HepG2 (cell line): ENCODE measurements at regions not wholly inside any gene's neighbourhood (a gene's known extent, or its start where the extent isn't known, plus 50 kb on each side); places are given as distances from the start of the nearest gene placed in this dataset.

Source experiments
- ATAC-seq: fragments of 200-7000 bp; cut with Tn5 transposase; 3 replicates; pipeline ENCODE4 v1.9.1; 2020; ENCODE audit warnings: mild to moderate bottlenecking, moderate library complexity
- BruUV-seq: library from RNA; stranded (reverse); fragments of 400-500 nt; replicated peaks from 2 replicates; lab custom pipeline; 2021; lab: Mats Ljungman, UMichigan
- CTCF ChIA-PET: fragments of 300-600 bp; formaldehyde crosslinking; extraction: SDS; loops from one replicate; lab custom pipeline; 2021; ENCODE audit warnings: low total read pairs, inconsistent platforms, low intra/inter-chr PET ratio; lab: Yijun Ruan, JAX
- POLR2A ChIA-PET: fragments of 350-600 bp; sonication (Branson Sonifier 250); formaldehyde crosslinking; loops from one replicate; lab custom pipeline; 2020; ENCODE audit warnings: antibody characterized with exemption, inconsistent platforms; lab: Yijun Ruan, JAX
- DNase-seq: peaks from one replicate; pipeline ENCODE4 v3.0.0-alpha.2; 2015; ENCODE audit warnings: low spot score
- FAIRE-seq: peaks from 3 replicates; lab custom pipeline; 2011; peaks lifted over from hg19 to GRCh38; lab: Jason Lieb, UNC
- H2AFZ ChIP-seq: one replicate; pipeline ENCODE4 v1.6.1; 2011; ENCODE audit warnings: low read length, inconsistent platforms
- H3K27ac ChIP-seq: fragments of 300-600 bp; 3 replicates; pipeline ENCODE4 v1.8.0; 2011; ENCODE audit warnings: mixed run types, mild to moderate bottlenecking, mixed read lengths, low read length, inconsistent platforms; ENCODE audit not compliant: insufficient read depth; ENCODE audit errors: extremely low read length
- H3K27me3 ChIP-seq, 2 experiments: fragments of 200-600 bp in 1 of 2; 2 replicates in 1 of 2; 3 replicates in 1 of 2; pipeline versions ENCODE4 v1.6.0 to v1.8.0; 2011; ENCODE audit warnings: low read length in 2 of 2, mild to moderate bottlenecking in 2 of 2, moderate library complexity in 2 of 2, inconsistent platforms in 1 of 2; ENCODE audit not compliant: insufficient read depth in 2 of 2, control insufficient read depth in 1 of 2
- H3K36me3 ChIP-seq, 2 experiments: fragments of 200-600 bp in 1 of 2; replicated peaks in 1 of 2; 2 replicates in 1 of 2; 3 replicates in 1 of 2; pipeline versions ENCODE4 v1.5.1 to v1.8.0; 2011; ENCODE audit warnings: low read length in 2 of 2, inconsistent platforms in 1 of 2; ENCODE audit not compliant: insufficient read depth in 2 of 2, control insufficient read depth in 1 of 2
- H3K4me1 ChIP-seq: 2 replicates; pipeline ENCODE4 v1.5.1; 2012; ENCODE audit warnings: low read length, inconsistent platforms; ENCODE audit not compliant: insufficient read depth
- H3K4me2 ChIP-seq: 2 replicates; pipeline ENCODE4 v1.6.0; 2011; ENCODE audit warnings: low read depth, low read length, inconsistent platforms
- H3K4me3 ChIP-seq, 3 experiments: fragments of 200-600 bp in 1 of 3; sonication (generic), shearing (Covaris generic) in 1 of 3; replicated peaks in 1 of 3; 2 replicates each; pipeline ENCODE4 v1.5.1; 2011 to 2016; ENCODE audit warnings: low read length in 3 of 3, inconsistent platforms in 2 of 3, low read depth in 2 of 3, mild to moderate bottlenecking in 2 of 3, control low read depth in 1 of 3, mixed read lengths in 1 of 3; ENCODE audit not compliant: insufficient read depth in 1 of 3
- H3K79me2 ChIP-seq: one replicate; pipeline ENCODE4 v1.6.1; 2011; ENCODE audit warnings: low read length, inconsistent platforms; ENCODE audit not compliant: insufficient read depth
- H3K9ac ChIP-seq: 2 replicates; pipeline ENCODE4 v1.6.0; 2011; ENCODE audit warnings: mild to moderate bottlenecking, low read depth, low read length, inconsistent platforms; ENCODE audit not compliant: insufficient read depth
- H3K9me3 ChIP-seq: 2 replicates; pipeline ENCODE4 v1.5.1; 2012; ENCODE audit warnings: mild to moderate bottlenecking, low read length
- H4K20me1 ChIP-seq: 2 replicates; pipeline ENCODE4 v1.6.0; 2011; ENCODE audit warnings: inconsistent platforms, mild to moderate bottlenecking, low read length, moderate library complexity; ENCODE audit not compliant: insufficient read depth
- KDM3A ChIP-seq: IDR thresholded peaks from 2 replicates; pipeline ENCODE4 v1.6.1; 2018; ENCODE audit warnings: low read depth, missing compliant biosample characterization
- ZC3H4 ChIP-seq: sonication (generic); formaldehyde crosslinking; IDR thresholded peaks from 2 replicates; pipeline ENCODE4 v1.4.0; 2020; ENCODE audit warnings: missing genetic modification reagents, borderline replicate concordance
- ZNF101 ChIP-seq: sonication (generic); formaldehyde crosslinking; IDR thresholded peaks from 2 replicates; pipeline ENCODE4 v1.4.0; 2020; ENCODE audit warnings: mild to moderate bottlenecking, low read depth, missing genetic modification reagents, borderline replicate concordance
- ZNF260 ChIP-seq: sonication (generic); formaldehyde crosslinking; IDR thresholded peaks from 2 replicates; pipeline ENCODE4 v1.4.0; 2020; ENCODE audit warnings: missing genetic modification reagents, low read depth, mild to moderate bottlenecking, borderline replicate concordance
- ZNF839 ChIP-seq: sonication (generic); formaldehyde crosslinking; IDR thresholded peaks from 2 replicates; pipeline ENCODE4 v1.4.0; 2020; ENCODE audit warnings: missing genetic modification reagents, mild to moderate bottlenecking, borderline replicate concordance
- WGBS: methylation state at CpG from one replicate; pipeline ENCODE4 v1.1.6; 2017; ENCODE audit warnings: low lambda C conversion rate; 5-methylcytosine and 5-hydroxymethylcytosine counted together
- in situ Hi-C: cut with HindIII; loops from 2 replicates; pipeline ENCODE4 v1.10.0; 2017; ENCODE audit warnings: low pct_unique_long_range_greater_than_20kb; ENCODE audit not compliant: extremely low pct_ligation_motif_present
- intact Hi-C: fragments of 100-400 bp; cut with micrococcal nuclease; formaldehyde crosslinking; loops from one replicate; pipeline ENCODE4 v1.10.0; 2022; ENCODE audit not compliant: unreplicated experiment
- TF ChIP-seq, protein P1 (sequence below): sonication (generic); formaldehyde crosslinking; IDR thresholded peaks from 2 replicates; pipeline ENCODE4 v1.8.1; 2022; ENCODE audit warnings: mild to moderate bottlenecking, missing genetic modification reagents
- TF ChIP-seq, protein P2 (sequence below): sonication (generic); formaldehyde crosslinking; IDR thresholded peaks from 2 replicates; pipeline ENCODE4 v1.4.0; 2020; ENCODE audit warnings: mild to moderate bottlenecking, missing genetic modification reagents
- TF ChIP-seq, protein P3 (sequence below): sonication (generic); formaldehyde crosslinking; conservative IDR thresholded peaks from 2 replicates; pipeline ENCODE4 v1.8.0; 2022; ENCODE audit warnings: missing genetic modification reagents
- TF ChIP-seq, protein P4 (sequence below): sonication (generic); formaldehyde crosslinking; IDR thresholded peaks from 2 replicates; pipeline ENCODE4 v1.5.0; 2020; ENCODE audit warnings: mild to moderate bottlenecking, missing genetic modification reagents

DNA sequence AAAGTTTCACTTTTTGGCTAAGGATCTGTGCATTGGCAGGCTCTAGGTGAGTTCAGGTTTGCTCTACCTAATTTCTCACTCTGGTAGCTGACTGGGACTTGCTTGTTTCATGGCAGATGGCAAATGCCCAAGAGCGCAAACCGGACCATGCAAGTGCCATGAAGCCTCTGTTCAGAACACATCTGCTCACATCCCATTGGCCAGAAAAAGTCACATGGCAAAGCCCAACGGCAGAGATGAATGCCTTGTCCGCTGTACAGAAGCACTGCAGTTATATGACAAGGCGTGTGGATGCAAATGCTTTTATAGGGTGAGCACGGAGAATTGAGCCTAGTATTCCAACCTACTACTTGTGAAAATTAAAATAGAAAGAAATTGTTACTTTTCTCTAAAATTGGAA is 202.2 kb upstream of the HMGA2 start:
- Histone ChIP-seq H3K27me3 (peaks cover 0 to 7% of the 10 kb centered on the region in 2 experiments; a peak in 2 of 5 replicates), H3K9me3 (no peaks in the 10 kb centered on the region), H3K79me2 (no peaks in the 10 kb centered on the region), H3K4me1 (no peaks in the 10 kb centered on the region), H4K20me1 (no peaks in the 10 kb centered on the region), H3K4me3 (no peak overlapping the region), H2AFZ (no peak overlapping the region), H3K27ac (no peak overlapping the region), H3K4me2 (no peak overlapping the region), H3K36me3 (no peaks in the 10 kb centered on the region), H3K9ac (no peak overlapping the region)
- POLR2A ChIA-PET = no interaction called here
- DNase-seq (no peak), ATAC-seq (no peak), FAIRE-seq (no peak)
- CTCF ChIA-PET = no interaction called here
- in situ Hi-C loops = loop anchor here (25.0 kb wide), 1 partner anchor 490 kb away; no protein-coding TSS in a partner anchor
- 39% methylated on average over 6 of the region's 6 CpGs for WGBS
- BruUV-seq = no TSS peak
- intact Hi-C loops = no loop called here
- TF ChIP-seq, protein P1, sequence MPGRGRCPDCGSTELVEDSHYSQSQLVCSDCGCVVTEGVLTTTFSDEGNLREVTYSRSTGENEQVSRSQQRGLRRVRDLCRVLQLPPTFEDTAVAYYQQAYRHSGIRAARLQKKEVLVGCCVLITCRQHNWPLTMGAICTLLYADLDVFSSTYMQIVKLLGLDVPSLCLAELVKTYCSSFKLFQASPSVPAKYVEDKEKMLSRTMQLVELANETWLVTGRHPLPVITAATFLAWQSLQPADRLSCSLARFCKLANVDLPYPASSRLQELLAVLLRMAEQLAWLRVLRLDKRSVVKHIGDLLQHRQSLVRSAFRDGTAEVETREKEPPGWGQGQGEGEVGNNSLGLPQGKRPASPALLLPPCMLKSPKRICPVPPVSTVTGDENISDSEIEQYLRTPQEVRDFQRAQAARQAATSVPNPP (CRISPR knock-in tag) = no peak
- TF ChIP-seq, protein P2, sequence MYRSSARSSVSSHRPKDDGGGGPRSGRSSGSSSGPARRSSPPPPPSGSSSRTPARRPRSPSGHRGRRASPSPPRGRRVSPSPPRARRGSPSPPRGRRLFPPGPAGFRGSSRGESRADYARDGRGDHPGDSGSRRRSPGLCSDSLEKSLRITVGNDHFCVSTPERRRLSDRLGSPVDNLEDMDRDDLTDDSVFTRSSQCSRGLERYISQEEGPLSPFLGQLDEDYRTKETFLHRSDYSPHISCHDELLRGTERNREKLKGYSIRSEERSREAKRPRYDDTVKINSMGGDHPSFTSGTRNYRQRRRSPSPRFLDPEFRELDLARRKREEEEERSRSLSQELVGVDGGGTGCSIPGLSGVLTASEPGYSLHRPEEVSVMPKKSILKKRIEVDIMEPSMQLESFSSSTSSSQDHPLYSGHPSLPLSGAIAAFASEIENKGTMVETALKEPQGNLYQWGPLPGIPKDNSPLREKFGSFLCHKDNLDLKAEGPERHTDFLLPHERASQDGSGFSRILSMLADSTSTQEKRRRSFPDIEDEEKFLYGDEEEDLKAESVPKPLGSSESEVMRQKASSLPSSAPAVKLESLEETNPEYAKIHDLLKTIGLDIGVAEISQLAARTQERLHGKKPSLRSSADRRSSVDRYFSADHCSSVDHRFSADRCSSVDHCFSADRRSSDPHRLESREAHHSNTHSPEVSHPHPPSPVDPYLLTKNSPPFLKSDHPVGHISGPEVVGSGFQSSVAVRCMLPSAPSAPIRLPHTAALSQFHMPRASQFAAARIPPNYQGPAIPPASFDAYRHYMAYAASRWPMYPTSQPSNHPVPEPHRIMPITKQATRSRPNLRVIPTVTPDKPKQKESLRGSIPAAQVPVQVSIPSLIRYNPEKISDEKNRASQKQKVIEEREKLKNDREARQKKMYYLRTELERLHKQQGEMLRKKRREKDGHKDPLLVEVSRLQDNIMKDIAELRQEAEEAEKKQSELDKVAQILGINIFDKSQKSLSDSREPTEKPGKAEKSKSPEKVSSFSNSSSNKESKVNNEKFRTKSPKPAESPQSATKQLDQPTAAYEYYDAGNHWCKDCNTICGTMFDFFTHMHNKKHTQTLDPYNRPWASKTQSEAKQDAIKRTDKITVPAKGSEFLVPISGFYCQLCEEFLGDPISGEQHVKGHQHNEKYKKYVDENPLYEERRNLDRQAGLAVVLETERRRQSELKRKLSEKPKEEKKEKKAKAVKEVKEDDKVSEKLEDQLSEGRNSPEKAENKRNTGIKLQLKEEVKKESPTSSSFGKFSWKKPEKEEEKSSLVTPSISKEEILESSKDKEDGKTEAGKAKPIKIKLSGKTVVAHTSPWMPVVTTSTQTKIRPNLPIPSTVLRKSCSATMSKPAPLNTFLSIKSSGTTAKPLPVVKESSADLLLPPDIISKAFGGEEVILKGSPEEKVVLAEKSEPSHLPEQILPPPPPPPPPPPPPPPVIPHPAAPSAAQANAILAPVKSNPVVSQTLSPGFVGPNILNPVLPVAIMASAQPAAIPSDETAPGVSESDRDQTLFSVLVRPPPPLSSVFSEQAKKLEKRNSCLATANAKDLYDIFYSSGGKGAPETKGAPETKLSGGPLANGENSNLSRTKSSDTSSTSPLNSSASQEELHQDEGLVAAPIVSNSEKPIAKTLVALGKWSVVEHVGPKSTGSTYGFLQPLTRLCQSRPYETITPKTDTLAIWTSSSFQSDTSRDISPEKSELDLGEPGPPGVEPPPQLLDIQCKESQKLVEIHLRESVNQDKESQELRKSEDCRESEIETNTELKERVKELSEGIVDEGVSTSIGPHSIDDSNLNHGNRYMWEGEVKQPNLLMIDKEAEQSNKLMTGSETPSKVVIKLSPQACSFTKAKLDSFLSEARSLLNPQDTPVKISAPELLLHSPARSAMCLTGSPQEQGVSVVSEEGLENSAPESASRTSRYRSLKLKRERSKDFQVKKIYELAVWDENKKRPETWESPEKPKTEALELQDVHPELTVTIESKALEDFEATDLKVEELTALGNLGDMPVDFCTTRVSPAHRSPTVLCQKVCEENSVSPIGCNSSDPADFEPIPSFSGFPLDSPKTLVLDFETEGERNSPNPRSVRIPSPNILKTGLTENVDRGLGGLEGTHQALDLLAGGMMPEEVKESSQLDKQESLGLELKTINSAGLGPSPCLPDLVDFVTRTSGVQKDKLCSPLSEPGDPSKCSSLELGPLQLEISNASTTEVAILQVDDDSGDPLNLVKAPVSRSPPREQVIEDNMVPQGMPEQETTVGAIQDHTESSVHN (CRISPR knock-in tag) = no peak
- no peak for TF ChIP-seq ZNF101 (CRISPR knock-in tag)
- TF ChIP-seq, protein P3, sequence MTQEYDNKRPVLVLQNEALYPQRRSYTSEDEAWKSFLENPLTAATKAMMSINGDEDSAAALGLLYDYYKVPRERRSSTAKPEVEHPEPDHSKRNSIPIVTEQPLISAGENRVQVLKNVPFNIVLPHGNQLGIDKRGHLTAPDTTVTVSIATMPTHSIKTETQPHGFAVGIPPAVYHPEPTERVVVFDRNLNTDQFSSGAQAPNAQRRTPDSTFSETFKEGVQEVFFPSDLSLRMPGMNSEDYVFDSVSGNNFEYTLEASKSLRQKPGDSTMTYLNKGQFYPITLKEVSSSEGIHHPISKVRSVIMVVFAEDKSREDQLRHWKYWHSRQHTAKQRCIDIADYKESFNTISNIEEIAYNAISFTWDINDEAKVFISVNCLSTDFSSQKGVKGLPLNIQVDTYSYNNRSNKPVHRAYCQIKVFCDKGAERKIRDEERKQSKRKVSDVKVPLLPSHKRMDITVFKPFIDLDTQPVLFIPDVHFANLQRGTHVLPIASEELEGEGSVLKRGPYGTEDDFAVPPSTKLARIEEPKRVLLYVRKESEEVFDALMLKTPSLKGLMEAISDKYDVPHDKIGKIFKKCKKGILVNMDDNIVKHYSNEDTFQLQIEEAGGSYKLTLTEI (CRISPR knock-in tag) = no peak
- no peak for TF ChIP-seq ZC3H4 (CRISPR knock-in tag)
- TF ChIP-seq ZNF260 (CRISPR knock-in tag) = no peak
- TF ChIP-seq ZNF839 = no peak
- TF ChIP-seq, protein P4, sequence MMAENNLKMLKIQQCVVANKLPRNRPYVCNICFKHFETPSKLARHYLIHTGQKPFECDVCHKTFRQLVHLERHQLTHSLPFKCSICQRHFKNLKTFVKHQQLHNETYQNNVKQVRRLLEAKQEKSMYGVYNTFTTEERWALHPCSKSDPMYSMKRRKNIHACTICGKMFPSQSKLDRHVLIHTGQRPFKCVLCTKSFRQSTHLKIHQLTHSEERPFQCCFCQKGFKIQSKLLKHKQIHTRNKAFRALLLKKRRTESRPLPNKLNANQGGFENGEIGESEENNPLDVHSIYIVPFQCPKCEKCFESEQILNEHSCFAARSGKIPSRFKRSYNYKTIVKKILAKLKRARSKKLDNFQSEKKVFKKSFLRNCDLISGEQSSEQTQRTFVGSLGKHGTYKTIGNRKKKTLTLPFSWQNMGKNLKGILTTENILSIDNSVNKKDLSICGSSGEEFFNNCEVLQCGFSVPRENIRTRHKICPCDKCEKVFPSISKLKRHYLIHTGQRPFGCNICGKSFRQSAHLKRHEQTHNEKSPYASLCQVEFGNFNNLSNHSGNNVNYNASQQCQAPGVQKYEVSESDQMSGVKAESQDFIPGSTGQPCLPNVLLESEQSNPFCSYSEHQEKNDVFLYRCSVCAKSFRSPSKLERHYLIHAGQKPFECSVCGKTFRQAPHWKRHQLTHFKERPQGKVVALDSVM (CRISPR knock-in tag) = no peak
- TF ChIP-seq KDM3A (CRISPR knock-in tag) = no peak
